Fibroblast of villous mesenchyme (primary cell): ENCODE measurements at regions not wholly inside any gene's neighbourhood (a gene's known extent, or its start where the extent isn't known, plus 50 kb on each side); places are given as distances from the start of the nearest gene placed in this dataset.

Experiments used
- DNase-seq: peaks from one replicate; pipeline ENCODE4 v3.0.0-alpha.2; 2010; ENCODE audit warnings: low read depth
- H3K4me3 ChIP-seq: 2 replicates; pipeline ENCODE4 v1.5.1; 2011; ENCODE audit warnings: low read depth, mild to moderate bottlenecking, low read length
- CTCF ChIP-seq: IDR thresholded peaks from 2 replicates; pipeline ENCODE4 v1.5.1; 2012; ENCODE audit warnings: low read depth, mild to moderate bottlenecking, low read length; ENCODE audit not compliant: insufficient read depth

- DNase-seq = no peak
- no peak for TF ChIP-seq CTCF
- no peak overlapping the region for H3K4me3 ChIP-seq
These were observed 426.9 kb downstream of the NPIPA7 start for GRCh38 chr16:16805809-16806208.

GRCh38 chr16:16815641-16816040 lies 436.7 kb downstream of the NPIPA7 start:
- no peak for TF ChIP-seq CTCF
- H3K4me3 ChIP-seq = no peak overlapping the region
- DNase-seq = no peak

GRCh38 chr16:16817196-16817595 lies 438.3 kb downstream of the NPIPA7 start:
- TF ChIP-seq CTCF = no peak
- H3K4me3 ChIP-seq = no peak overlapping the region
- no peak for DNase-seq

GRCh38 chr16:16821261-16821660 lies 442.3 kb downstream of the NPIPA7 start:
- no peak for TF ChIP-seq CTCF
- H3K4me3 ChIP-seq = no peak overlapping the region
- no peak for DNase-seq

- DNase-seq = no peak
- no peak for TF ChIP-seq CTCF
- no peak overlapping the region for H3K4me3 ChIP-seq
These were observed 450.0 kb downstream of the NPIPA7 start for GRCh38 chr16:16828913-16829398.

- no peak overlapping the region for H3K4me3 ChIP-seq
- no peak for TF ChIP-seq CTCF
- DNase-seq = no peak
These were observed 451.5 kb downstream of the NPIPA7 start for GRCh38 chr16:16830401-16830800.

GRCh38 chr16:16830973-16831372 lies 452.0 kb downstream of the NPIPA7 start:
- DNase-seq = no peak
- no peak overlapping the region for H3K4me3 ChIP-seq
- no peak for TF ChIP-seq CTCF
